Mammary epithelial cell (primary cell): ENCODE measurements at regions not wholly inside any gene's neighbourhood (a gene's known extent, or its start where the extent isn't known, plus 50 kb on each side); places are given as distances from the start of the nearest gene placed in this dataset.

Experiments
- CTCF ChIP-seq, 2 donors: IDR thresholded peaks in 1 of 2; conservative IDR thresholded peaks in 1 of 2; 2 replicates each; pipeline ENCODE4 v1.5.1; 2011 to 2012; ENCODE audit warnings: inconsistent platforms in 2 of 2, low read length in 2 of 2, mild to moderate bottlenecking in 2 of 2, control low read depth in 1 of 2, low read depth in 1 of 2; ENCODE audit not compliant: insufficient read depth in 1 of 2; ENCODE audit errors: extremely low read depth in 1 of 2
- EZH2 ChIP-seq: IDR thresholded peaks from 2 replicates; pipeline ENCODE4 v1.6.1; 2012; ENCODE audit warnings: low read length, inconsistent platforms, borderline replicate concordance

GRCh38 chrX:80184854-80185253 lies 170.3 kb downstream of the TBX22 start:
- TF ChIP-seq CTCF (conservative IDR thresholded peaks at IDR 0.05 in 1 of 2, IDR thresholded peaks at IDR 0.05 in 1 of 2; ENCODE audit: extremely low read depth in 1 of 2, insufficient read depth in 1 of 2, low read depth in 1 of 2, low read length in 2 of 2) (no peak), EZH2 (no peak)
